NB4 (cell line): ENCODE measurements at regions not wholly inside any gene's neighbourhood (a gene's known extent, or its start where the extent isn't known, plus 50 kb on each side); places are given as distances from the start of the nearest gene placed in this dataset.

Source experiments
- POLR2A ChIP-seq: IDR thresholded peaks from 2 replicates; pipeline ENCODE4 v1.6.1; 2011; ENCODE audit warnings: mild to moderate bottlenecking; ENCODE audit not compliant: insufficient read length; ENCODE audit errors: extremely low read depth
- TF ChIP-seq, protein P1 (sequence below): IDR thresholded peaks from 2 replicates; pipeline ENCODE4 v1.6.1; 2011; ENCODE audit warnings: low read depth, low read length
- TF ChIP-seq, protein P2 (sequence below): IDR thresholded peaks from one replicate; pipeline ENCODE4 v1.5.1; 2012; ENCODE audit warnings: low read depth, low read length

DNA sequence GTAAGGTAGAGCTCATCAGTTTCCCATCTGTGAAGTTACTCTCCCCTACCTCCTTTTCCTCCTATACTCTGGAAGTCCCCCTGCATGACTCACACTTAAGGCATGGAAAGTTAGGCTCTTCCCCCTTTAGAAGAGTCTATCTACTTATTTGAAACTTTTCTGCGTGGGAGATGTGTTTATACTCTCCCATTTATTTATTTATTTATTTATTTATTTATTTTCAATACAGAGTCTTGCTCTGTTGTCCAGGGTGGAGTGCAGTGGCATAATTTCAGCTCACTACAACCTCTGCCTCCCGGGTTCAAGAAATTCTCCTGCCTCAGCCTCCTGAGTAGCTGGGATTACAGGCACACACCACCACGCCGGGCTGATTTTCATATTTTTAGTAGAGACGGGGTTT is 107.5 kb upstream of the JCAD start:
- TF ChIP-seq, protein P1, sequence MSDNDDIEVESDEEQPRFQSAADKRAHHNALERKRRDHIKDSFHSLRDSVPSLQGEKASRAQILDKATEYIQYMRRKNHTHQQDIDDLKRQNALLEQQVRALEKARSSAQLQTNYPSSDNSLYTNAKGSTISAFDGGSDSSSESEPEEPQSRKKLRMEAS: no peak
- TF ChIP-seq, protein P2, sequence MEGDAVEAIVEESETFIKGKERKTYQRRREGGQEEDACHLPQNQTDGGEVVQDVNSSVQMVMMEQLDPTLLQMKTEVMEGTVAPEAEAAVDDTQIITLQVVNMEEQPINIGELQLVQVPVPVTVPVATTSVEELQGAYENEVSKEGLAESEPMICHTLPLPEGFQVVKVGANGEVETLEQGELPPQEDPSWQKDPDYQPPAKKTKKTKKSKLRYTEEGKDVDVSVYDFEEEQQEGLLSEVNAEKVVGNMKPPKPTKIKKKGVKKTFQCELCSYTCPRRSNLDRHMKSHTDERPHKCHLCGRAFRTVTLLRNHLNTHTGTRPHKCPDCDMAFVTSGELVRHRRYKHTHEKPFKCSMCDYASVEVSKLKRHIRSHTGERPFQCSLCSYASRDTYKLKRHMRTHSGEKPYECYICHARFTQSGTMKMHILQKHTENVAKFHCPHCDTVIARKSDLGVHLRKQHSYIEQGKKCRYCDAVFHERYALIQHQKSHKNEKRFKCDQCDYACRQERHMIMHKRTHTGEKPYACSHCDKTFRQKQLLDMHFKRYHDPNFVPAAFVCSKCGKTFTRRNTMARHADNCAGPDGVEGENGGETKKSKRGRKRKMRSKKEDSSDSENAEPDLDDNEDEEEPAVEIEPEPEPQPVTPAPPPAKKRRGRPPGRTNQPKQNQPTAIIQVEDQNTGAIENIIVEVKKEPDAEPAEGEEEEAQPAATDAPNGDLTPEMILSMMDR: no peak
- no peak for TF ChIP-seq POLR2A
